HEK293 (cell line): ENCODE measurements at regions not wholly inside any gene's neighbourhood (a gene's known extent, or its start where the extent isn't known, plus 50 kb on each side); places are given as distances from the start of the nearest gene placed in this dataset.

Experiments
- CTCF ChIA-PET: fragments of 350-600 bp; formaldehyde crosslinking; extraction: SDS; loops from one replicate; lab custom pipeline; 2021; ENCODE audit warnings: antibody characterized with exemption; lab: Yijun Ruan, JAX
- POLR2A ChIA-PET: fragments of 300-600 bp; formaldehyde crosslinking; extraction: SDS; loops from one replicate; lab custom pipeline; 2020; ENCODE audit warnings: antibody characterized with exemption, inconsistent platforms; lab: Yijun Ruan, JAX
- H3K27ac ChIP-seq: fragments of 200-500 bp; sonication (Bioruptor generic); 2 replicates; pipeline ENCODE4 v1.5.1; 2014; ENCODE audit warnings: low read depth, low read length, control low read depth, inconsistent platforms; ENCODE audit errors: extremely low read depth
- H3K36me3 ChIP-seq, 2 experiments: fragments of 200-500 bp in 1 of 2; sonication (Bioruptor generic) in 1 of 2; 1 replicate in 1 of 2; 2 replicates in 1 of 2; pipeline ENCODE4 v1.5.1; 2014 to 2017; ENCODE audit warnings: inconsistent platforms in 2 of 2, low read length in 2 of 2; ENCODE audit not compliant: control insufficient read depth in 2 of 2, insufficient read depth in 1 of 2
- H3K4me1 ChIP-seq: fragments of 200-500 bp; sonication (Bioruptor generic); 2 replicates; pipeline ENCODE4 v1.5.1; 2014; ENCODE audit warnings: mild to moderate bottlenecking, low read length, inconsistent platforms; ENCODE audit not compliant: control insufficient read depth, insufficient read depth
- H3K4me3 ChIP-seq: 2 replicates; pipeline ENCODE4 v1.5.1; 2011; ENCODE audit warnings: low read depth, mild to moderate bottlenecking, control low read depth, low read length, moderate library complexity
- H3K9me3 ChIP-seq: fragments of 200-500 bp; sonication (Bioruptor generic); 2 replicates; pipeline ENCODE4 v1.5.1; 2014; ENCODE audit warnings: low read depth, low read length, inconsistent platforms; ENCODE audit not compliant: control insufficient read depth, insufficient read depth
- SP3 ChIP-seq: fragments of 450-650 bp; formaldehyde crosslinking; IDR thresholded peaks from 2 replicates; pipeline ENCODE4 v1.5.1; 2016; ENCODE audit warnings: missing biosample characterization, missing genetic modification characterization
- ZBTB17 ChIP-seq: fragments of 450-650 bp; formaldehyde crosslinking; IDR thresholded peaks from 2 replicates; pipeline ENCODE4 v1.5.1; 2016; ENCODE audit warnings: missing biosample characterization, missing genetic modification characterization
- ZFP3 ChIP-seq: fragments of 450-650 bp; formaldehyde crosslinking; IDR thresholded peaks from 2 replicates; pipeline ENCODE4 v1.5.1; 2016; ENCODE audit warnings: low read depth, missing biosample characterization, missing genetic modification characterization
- ZNF121 ChIP-seq: fragments of 450-650 bp; formaldehyde crosslinking; IDR thresholded peaks from 2 replicates; pipeline ENCODE4 v1.5.1; 2016; ENCODE audit warnings: missing biosample characterization, missing genetic modification characterization
- ZNF214 ChIP-seq: fragments of 450-650 bp; formaldehyde crosslinking; IDR thresholded peaks from 2 replicates; pipeline ENCODE4 v1.5.1; 2017; ENCODE audit warnings: missing biosample characterization, mild to moderate bottlenecking, missing genetic modification characterization, borderline replicate concordance
- ZNF433 ChIP-seq: fragments of 450-650 bp; formaldehyde crosslinking; IDR thresholded peaks from 2 replicates; pipeline ENCODE4 v1.5.1; 2016; ENCODE audit warnings: missing biosample characterization, missing genetic modification characterization, low read depth
- ZNF555 ChIP-seq: fragments of 450-650 bp; formaldehyde crosslinking; conservative IDR thresholded peaks from 2 replicates; pipeline ENCODE4 v1.5.1; 2017; ENCODE audit warnings: missing biosample characterization, mild to moderate bottlenecking, missing genetic modification characterization, inconsistent platforms
- ZNF600 ChIP-seq: fragments of 450-650 bp; formaldehyde crosslinking; IDR thresholded peaks from 2 replicates; pipeline ENCODE4 v1.5.1; 2016; ENCODE audit warnings: missing biosample characterization, missing genetic modification characterization
- ZNF621 ChIP-seq: fragments of 450-650 bp; formaldehyde crosslinking; IDR thresholded peaks from 2 replicates; pipeline ENCODE4 v1.5.1; 2017; ENCODE audit warnings: missing biosample characterization, missing genetic modification characterization
- ZNF654 ChIP-seq: fragments of 450-650 bp; formaldehyde crosslinking; IDR thresholded peaks from 2 replicates; pipeline ENCODE4 v1.5.1; 2016; ENCODE audit warnings: low read depth, missing biosample characterization, missing genetic modification characterization
- ZNF658 ChIP-seq: fragments of 450-650 bp; formaldehyde crosslinking; IDR thresholded peaks from 2 replicates; pipeline ENCODE4; 2016; ENCODE audit warnings: missing biosample characterization, missing genetic modification characterization
- ZNF670 ChIP-seq: fragments of 450-650 bp; formaldehyde crosslinking; IDR thresholded peaks from 2 replicates; pipeline ENCODE4 v1.5.1; 2016; ENCODE audit warnings: missing biosample characterization, missing genetic modification characterization, low read depth
- ZXDB ChIP-seq: fragments of 450-650 bp; formaldehyde crosslinking; IDR thresholded peaks from 2 replicates; pipeline ENCODE4 v1.5.1; 2016; ENCODE audit warnings: missing biosample characterization, missing genetic modification characterization
- TF ChIP-seq, protein P1 (sequence below): fragments of 450-650 bp; formaldehyde crosslinking; IDR thresholded peaks from 2 replicates; pipeline ENCODE4 v1.5.1; 2017; ENCODE audit warnings: missing biosample characterization, missing genetic modification characterization
- TF ChIP-seq, protein P2 (sequence below): fragments of 450-650 bp; formaldehyde crosslinking; IDR thresholded peaks from 2 replicates; pipeline ENCODE4 v1.5.1; 2016; ENCODE audit warnings: missing biosample characterization, missing genetic modification characterization
- TF ChIP-seq, protein P3 (sequence below): fragments of 450-650 bp; formaldehyde crosslinking; IDR thresholded peaks from 2 replicates; pipeline ENCODE4; 2016; ENCODE audit warnings: missing biosample characterization, missing genetic modification characterization
- TF ChIP-seq, protein P4 (sequence below): fragments of 450-650 bp; formaldehyde crosslinking; conservative IDR thresholded peaks from 2 replicates; pipeline ENCODE4 v1.5.1; 2016; ENCODE audit warnings: low read depth, missing biosample characterization, missing genetic modification characterization

DNA sequence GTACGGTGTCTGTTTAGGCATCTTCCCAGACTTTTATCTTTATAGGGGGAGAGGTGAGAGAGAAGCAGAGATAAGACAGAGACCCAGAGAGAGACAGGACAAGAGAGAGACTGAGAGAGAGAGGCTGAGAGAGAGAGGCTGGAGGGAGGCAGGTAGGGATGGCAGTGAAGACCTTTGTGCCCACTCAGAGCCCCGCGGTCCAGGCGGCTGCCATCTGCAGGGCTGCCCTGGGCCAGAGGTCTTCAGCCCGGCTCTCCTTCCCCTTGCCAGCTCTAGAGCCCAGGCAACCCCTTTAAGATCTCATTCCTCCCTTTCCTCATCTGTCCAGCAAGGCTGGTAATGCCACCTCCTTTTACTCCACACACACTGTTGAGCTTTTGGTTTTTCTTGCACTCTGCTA is 610.0 kb downstream of the GALR1 start:
- Histone ChIP-seq H3K4me1 (0 out of 2 replicates have a peak, but pooled peaks cover 2% of the 10 kb centered on the region), H3K4me3 (no peak overlapping the region), H3K36me3 (no peaks in the 10 kb centered on the region), H3K9me3 (no peaks in the 10 kb centered on the region), H3K27ac (no peak overlapping the region)
- ChIA-PET POLR2A (no interaction called here), CTCF (no interaction called here)
- no peak for TF ChIP-seq ZNF433 (tag by site-specific recombination)

DNA sequence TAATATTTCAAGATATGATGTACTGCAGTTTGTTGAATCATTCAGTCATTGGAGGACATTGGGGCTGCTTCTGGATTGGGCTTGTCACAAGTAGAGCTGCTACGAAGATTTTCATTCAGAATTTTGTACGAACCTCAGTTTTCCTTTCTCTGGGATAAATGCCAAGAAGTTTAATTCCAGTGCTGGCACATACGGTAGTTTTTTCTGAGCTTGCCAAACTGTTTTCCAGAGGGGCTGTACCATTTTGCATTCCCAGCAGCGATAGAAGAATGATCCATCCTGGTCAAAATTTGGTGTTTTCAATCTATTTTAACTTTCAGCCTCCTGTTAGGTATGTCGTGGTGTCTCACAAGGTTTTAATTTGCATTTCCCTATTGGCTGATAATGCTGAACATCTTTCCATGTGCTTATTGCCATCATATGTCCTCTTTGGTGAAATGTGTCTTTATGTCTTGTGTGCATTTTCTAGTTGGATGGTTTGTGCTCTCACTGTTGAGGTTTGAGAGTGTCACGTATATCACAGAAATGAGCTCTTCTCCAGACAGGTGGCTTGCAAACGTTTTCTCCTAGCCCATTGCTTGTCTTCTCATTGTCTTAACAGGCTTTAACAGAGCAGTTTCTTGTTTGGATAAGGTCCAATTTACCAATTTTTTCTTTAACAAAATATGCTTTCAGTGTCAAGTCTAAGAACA is 612.6 kb downstream of the GALR1 start:
- Histone ChIP-seq H3K4me3 (no peak overlapping the region), H3K27ac (no peak overlapping the region), H3K9me3 (no peaks in the 10 kb centered on the region), H3K36me3 (no peaks in the 10 kb centered on the region), H3K4me1 (0 out of 2 replicates have a peak, but pooled peaks cover 2% of the 10 kb centered on the region)
- ChIA-PET POLR2A (no interaction called here), CTCF (no interaction called here)
- TF ChIP-seq, protein P1, sequence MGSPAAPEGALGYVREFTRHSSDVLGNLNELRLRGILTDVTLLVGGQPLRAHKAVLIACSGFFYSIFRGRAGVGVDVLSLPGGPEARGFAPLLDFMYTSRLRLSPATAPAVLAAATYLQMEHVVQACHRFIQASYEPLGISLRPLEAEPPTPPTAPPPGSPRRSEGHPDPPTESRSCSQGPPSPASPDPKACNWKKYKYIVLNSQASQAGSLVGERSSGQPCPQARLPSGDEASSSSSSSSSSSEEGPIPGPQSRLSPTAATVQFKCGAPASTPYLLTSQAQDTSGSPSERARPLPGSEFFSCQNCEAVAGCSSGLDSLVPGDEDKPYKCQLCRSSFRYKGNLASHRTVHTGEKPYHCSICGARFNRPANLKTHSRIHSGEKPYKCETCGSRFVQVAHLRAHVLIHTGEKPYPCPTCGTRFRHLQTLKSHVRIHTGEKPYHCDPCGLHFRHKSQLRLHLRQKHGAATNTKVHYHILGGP (tag by site-specific recombination): no peak
- TF ChIP-seq ZNF555: no peak
- no peak for TF ChIP-seq ZNF658 (tag by site-specific recombination)

DNA sequence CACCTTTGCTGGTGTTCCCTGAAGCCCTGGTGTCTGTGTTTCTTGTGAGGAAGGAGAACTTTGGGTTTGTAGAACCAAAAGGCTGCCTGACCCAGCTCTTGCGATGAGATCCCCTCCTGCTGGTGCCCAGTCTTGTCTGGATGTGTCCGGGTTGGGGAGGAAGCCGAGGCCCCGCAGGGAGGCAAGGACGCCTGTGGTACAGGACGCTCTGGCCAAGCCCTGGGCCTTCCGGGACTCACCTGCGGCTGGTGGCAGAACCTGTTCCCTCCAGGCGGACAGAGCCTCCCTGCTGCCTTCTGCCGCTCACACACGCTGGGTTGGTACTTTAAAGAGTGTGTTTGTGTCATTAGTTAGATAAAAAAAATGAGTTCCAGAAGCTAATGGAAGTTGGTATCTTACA is 616.2 kb downstream of the GALR1 start:
- TF ChIP-seq ZFP3 (tag by site-specific recombination) (no peak), ZBTB17 (tag by site-specific recombination) (no peak), ZXDB (no peak)
- H3K4me3 ChIP-seq: no peak overlapping the region
- H3K4me1 ChIP-seq: no peaks in the 10 kb centered on the region
- POLR2A ChIA-PET: no interaction called here
- no peaks in the 10 kb centered on the region for H3K36me3 ChIP-seq
- no peaks in the 10 kb centered on the region for H3K9me3 ChIP-seq
- CTCF ChIA-PET: no interaction called here
- H3K27ac ChIP-seq: no peak overlapping the region

DNA sequence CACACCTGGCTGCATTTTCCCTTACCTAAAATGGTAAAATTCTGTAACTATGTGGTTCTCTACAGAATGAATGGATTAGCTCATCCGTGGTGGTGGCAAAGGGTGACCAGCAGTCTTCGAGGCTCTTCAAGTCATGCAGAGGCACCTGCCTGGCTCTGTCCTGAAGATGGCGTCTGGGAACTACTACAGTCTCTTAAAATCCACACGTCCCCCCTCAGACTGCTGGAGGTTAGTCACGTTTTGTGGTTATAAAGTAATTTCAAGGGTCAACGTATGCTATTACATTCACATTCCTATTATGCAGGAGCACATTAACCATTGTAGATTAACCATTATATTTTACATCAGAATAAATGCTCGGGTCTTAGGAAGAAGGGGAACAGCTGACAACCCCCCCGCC is 616.7 kb downstream of the GALR1 start:
- H3K36me3 ChIP-seq: no peaks in the 10 kb centered on the region
- H3K4me3 ChIP-seq: no peak overlapping the region
- H3K27ac ChIP-seq: no peak overlapping the region
- H3K9me3 ChIP-seq: no peaks in the 10 kb centered on the region
- H3K4me1 ChIP-seq: no peaks in the 10 kb centered on the region
- ChIA-PET POLR2A (no interaction called here), CTCF (no interaction called here)
- no peak for TF ChIP-seq SP3 (tag by site-specific recombination)
- TF ChIP-seq ZNF670: no peak
- no peak for TF ChIP-seq ZNF654
- no peak for TF ChIP-seq ZNF621 (tag by site-specific recombination)
- no peak for TF ChIP-seq ZNF600 (tag by site-specific recombination)
- TF ChIP-seq, protein P2, sequence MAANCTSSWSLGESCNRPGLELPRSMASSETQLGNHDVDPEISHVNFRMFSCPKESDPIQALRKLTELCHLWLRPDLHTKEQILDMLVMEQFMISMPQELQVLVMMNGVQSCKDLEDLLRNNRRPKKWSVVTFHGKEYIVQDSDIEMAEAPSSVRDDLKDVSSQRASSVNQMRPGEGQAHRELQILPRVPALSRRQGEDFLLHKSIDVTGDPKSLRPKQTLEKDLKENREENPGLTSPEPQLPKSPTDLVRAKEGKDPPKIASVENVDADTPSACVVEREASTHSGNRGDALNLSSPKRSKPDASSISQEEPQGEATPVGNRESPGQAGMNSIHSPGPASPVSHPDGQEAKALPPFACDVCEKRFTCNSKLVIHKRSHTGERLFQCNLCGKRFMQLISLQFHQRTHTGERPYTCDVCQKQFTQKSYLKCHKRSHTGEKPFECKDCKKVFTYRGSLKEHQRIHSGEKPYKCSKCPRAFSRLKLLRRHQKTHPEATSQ: no peak

DNA sequence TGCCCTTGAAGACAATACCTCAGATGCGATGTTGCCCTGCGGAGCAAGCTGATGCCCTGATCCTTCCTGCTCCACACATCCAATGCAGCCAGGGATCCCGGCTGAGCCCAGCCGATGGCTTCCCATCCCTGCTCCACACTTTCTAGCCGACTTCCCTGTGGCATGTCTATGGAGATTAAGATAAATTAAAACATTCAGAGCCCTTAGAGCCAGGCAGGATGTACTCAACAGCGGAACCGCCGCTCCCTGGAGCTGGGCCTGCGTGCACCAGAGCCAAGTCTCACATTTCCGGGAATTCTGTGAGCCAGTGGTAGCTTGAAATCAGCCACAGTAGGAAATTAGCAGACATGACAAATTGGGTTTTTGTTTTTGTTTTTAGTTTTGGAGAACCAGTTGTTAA is 620.6 kb downstream of the GALR1 start:
- no peaks in the 10 kb centered on the region for H3K36me3 ChIP-seq
- no peaks in the 10 kb centered on the region for H3K9me3 ChIP-seq
- no peak overlapping the region for H3K4me3 ChIP-seq
- ChIA-PET POLR2A (no interaction called here), CTCF (no interaction called here)
- H3K4me1 ChIP-seq: no peaks in the 10 kb centered on the region
- no peak overlapping the region for H3K27ac ChIP-seq
- TF ChIP-seq, protein P3, sequence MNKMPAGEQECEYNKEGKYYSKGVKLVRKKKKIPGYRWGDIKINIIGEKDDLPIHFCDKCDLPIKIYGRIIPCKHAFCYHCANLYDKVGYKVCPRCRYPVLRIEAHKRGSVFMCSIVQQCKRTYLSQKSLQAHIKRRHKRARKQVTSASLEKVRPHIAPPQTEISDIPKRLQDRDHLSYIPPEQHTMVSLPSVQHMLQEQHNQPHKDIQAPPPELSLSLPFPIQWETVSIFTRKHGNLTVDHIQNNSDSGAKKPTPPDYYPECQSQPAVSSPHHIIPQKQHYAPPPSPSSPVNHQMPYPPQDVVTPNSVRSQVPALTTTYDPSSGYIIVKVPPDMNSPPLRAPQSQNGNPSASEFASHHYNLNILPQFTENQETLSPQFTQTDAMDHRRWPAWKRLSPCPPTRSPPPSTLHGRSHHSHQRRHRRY (tag by site-specific recombination): no peak
- no peak for TF ChIP-seq ZNF121 (tag by site-specific recombination)
- TF ChIP-seq ZNF214: no peak
- TF ChIP-seq, protein P4, sequence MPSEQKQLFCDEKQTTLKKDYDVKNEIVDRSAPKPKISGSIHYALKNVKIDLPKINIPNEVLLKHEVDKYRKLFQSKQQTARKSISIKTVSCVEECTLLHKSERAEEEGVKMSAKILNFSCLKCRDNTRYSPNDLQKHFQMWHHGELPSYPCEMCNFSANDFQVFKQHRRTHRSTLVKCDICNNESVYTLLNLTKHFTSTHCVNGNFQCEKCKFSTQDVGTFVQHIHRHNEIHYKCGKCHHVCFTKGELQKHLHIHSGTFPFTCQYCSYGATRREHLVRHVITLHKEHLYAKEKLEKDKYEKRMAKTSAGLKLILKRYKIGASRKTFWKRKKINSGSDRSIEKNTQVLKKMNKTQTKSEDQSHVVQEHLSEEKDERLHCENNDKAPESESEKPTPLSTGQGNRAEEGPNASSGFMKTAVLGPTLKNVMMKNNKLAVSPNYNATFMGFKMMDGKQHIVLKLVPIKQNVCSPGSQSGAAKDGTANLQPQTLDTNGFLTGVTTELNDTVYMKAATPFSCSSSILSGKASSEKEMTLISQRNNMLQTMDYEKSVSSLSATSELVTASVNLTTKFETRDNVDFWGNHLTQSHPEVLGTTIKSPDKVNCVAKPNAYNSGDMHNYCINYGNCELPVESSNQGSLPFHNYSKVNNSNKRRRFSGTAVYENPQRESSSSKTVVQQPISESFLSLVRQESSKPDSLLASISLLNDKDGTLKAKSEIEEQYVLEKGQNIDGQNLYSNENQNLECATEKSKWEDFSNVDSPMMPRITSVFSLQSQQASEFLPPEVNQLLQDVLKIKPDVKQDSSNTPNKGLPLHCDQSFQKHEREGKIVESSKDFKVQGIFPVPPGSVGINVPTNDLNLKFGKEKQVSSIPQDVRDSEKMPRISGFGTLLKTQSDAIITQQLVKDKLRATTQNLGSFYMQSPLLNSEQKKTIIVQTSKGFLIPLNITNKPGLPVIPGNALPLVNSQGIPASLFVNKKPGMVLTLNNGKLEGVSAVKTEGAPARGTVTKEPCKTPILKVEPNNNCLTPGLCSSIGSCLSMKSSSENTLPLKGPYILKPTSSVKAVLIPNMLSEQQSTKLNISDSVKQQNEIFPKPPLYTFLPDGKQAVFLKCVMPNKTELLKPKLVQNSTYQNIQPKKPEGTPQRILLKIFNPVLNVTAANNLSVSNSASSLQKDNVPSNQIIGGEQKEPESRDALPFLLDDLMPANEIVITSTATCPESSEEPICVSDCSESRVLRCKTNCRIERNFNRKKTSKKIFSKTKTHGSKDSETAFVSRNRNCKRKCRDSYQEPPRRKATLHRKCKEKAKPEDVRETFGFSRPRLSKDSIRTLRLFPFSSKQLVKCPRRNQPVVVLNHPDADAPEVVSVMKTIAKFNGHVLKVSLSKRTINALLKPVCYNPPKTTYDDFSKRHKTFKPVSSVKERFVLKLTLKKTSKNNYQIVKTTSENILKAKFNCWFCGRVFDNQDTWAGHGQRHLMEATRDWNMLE (tag by site-specific recombination): no peak
